Activated CD8-positive, alpha-beta T cell treated with anti-CD3 and anti-CD28 coated beads, Interleukin-2, amount 10 ng/mL, durations not matched to agents 7 days and 5 days (primary cell): ENCODE measurements at regions not wholly inside any gene's neighbourhood (a gene's known extent, or its start where the extent isn't known, plus 50 kb on each side); places are given as distances from the start of the nearest gene placed in this dataset.
"Not testable (repeated sequence)": the region's sequence is repeated elsewhere in the genome, so short reads cannot be mapped to it uniquely, and the experiment has no call there.

Experiments
- ATAC-seq: fragments of 150-1000 bp; cut with Tn5 transposase; one replicate; pipeline ENCODE4 v1.10.0; 2021; ENCODE audit warnings: moderate library complexity
- CTCF ChIA-PET: fragments of 350-600 bp; sonication (Branson Sonifier 250); formaldehyde crosslinking; loops from one replicate; lab custom pipeline; 2021; ENCODE audit warnings: antibody characterized with exemption; lab: Charles Lee
- POLR2A ChIA-PET: fragments of 350-600 bp; sonication (Branson Sonifier 250); formaldehyde crosslinking; loops from one replicate; lab custom pipeline; 2021; ENCODE audit warnings: antibody characterized with exemption; lab: Charles Lee
- DNase-seq: peaks from one replicate; pipeline ENCODE4 v3.0.0-alpha.2; 2020
- H3K27ac Mint-ChIP-seq: one replicate; pipeline ENCODE4 v1.8.0; 2021; ENCODE audit warnings: mild to moderate bottlenecking, mixed read lengths
- H3K27me3 Mint-ChIP-seq: one replicate; pipeline ENCODE4 v1.8.0; 2021; ENCODE audit warnings: low read depth, mixed read lengths
- H3K36me3 Mint-ChIP-seq: one replicate; pipeline ENCODE4 v1.8.0; 2021; ENCODE audit warnings: low read depth, mixed read lengths
- H3K4me1 Mint-ChIP-seq: one replicate; pipeline ENCODE4 v1.8.0; 2021; ENCODE audit warnings: low read depth, mixed read lengths
- H3K4me3 Mint-ChIP-seq: one replicate; pipeline ENCODE4 v1.8.0; 2021; ENCODE audit warnings: mild to moderate bottlenecking, mixed read lengths
- H3K9me3 Mint-ChIP-seq: one replicate; pipeline ENCODE4 v1.8.0; 2022; ENCODE audit warnings: mixed read lengths; ENCODE audit not compliant: insufficient read depth

DNA sequence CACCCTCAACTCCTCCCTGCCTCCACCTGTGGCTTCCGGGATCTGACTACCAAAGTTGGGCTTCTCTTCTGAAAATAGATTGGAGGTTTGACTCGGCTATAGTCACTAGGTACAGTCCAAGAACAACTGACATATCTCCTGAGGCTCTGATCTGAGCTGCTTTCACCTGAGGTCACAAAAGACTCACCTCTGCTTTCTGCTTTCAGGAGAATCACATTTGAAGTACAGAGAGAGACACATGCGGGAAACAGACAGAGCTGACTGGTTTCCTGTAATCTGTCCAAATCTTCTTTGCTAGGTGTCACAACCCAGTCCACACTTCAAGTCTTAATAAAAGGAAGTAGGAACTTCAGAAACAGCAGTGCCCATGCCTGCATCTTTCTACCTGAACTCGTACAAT is 245.4 kb upstream of the CHRM3 start:
- DNase-seq (no peak), ATAC-seq (no peak)
- no peaks in the 10 kb centered on the region for H3K4me1 Mint-ChIP-seq
- H3K36me3 Mint-ChIP-seq, result no peaks in the 10 kb centered on the region
- POLR2A ChIA-PET, result no interaction called here
- H3K27ac Mint-ChIP-seq, result no peak overlapping the region
- H3K9me3 Mint-ChIP-seq, result peaks cover 5% of the 10 kb centered on the region
- H3K27me3 Mint-ChIP-seq, result no peaks in the 10 kb centered on the region
- CTCF ChIA-PET, result no interaction called here
- H3K4me3 Mint-ChIP-seq, result no peak overlapping the region

DNA sequence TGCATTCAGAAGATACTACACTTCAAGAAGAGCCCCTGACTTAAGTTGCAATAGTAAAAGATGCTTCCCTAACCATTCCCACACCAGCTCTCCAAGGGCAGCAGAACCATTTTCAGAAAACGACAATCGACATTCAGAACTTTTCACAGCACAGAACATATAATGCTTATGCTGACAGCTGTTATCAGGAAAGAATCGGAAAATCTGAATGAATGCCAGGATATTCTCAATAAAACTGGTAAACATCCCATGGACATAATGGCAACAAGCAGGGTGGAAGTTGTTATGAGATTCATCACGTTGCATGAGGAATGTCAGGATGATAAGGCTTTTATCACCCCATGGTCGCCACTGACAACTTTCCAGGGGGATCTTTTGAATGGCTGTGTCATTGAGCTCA is 246.6 kb upstream of the CHRM3 start:
- no peak for ATAC-seq
- Mint-ChIP-seq H3K36me3 (no peaks in the 10 kb centered on the region), H3K4me1 (no peaks in the 10 kb centered on the region), H3K4me3 (no peak overlapping the region), H3K27me3 (no peaks in the 10 kb centered on the region), H3K9me3 (peaks cover 5% of the 10 kb centered on the region), H3K27ac (no peak overlapping the region)
- ChIA-PET POLR2A (no interaction called here), CTCF (no interaction called here)
- no peak for DNase-seq

DNA sequence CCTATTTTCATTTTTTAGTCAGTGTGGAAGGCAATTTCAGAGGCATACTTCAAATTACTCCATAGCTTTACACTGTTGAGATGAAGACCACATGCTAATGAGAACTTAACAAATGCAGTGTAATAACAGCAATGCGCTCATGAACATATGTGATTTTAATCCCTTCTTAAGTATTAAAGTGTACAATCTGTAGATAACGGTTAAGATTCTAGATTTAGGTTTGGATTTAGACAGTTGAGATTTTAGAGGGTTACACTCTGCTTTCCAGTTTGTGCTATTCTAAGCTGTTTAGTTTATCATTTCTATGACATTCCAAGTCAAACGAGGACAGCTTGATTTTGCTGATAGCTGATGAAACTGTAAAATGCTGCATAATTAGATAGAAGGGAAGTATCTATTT is 257.8 kb upstream of the CHRM3 start:
- no peaks in the 10 kb centered on the region for H3K27me3 Mint-ChIP-seq

DNA sequence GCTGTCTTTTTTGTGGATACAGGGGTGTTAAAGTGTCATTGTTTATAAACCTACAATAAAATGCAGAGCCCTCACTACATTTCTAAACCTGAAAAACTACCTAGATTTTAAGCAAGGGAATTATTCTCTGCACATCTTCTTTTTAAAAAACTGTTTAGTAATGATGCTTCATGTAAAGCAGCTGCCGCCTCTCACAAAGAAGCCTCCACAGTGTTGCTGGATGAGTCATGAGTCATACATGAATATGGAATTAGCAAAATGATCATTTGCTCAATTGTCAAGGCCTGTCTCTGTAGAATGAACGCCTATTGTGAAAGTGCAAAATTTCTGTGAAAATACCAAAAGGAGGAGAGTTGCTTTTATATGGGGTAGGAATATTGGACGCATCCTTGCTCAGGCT is 259.5 kb upstream of the CHRM3 start:
- ChIA-PET POLR2A (no interaction called here), CTCF (no interaction called here)
- ATAC-seq (no peak), DNase-seq (no peak)
- Mint-ChIP-seq H3K9me3 (no peaks in the 10 kb centered on the region), H3K4me1 (no peaks in the 10 kb centered on the region), H3K4me3 (no peak overlapping the region), H3K36me3 (no peaks in the 10 kb centered on the region), H3K27me3 (no peaks in the 10 kb centered on the region), H3K27ac (no peak overlapping the region)

More for the DNA sequence above, 257.8 kb upstream of the CHRM3 start:
- no peak overlapping the region for H3K4me3 Mint-ChIP-seq
- DNase-seq (no peak), ATAC-seq (no peak)
- no peaks in the 10 kb centered on the region for H3K4me1 Mint-ChIP-seq
- ChIA-PET CTCF (no interaction called here), POLR2A (no interaction called here)
- H3K9me3 Mint-ChIP-seq, result no peaks in the 10 kb centered on the region
- H3K36me3 Mint-ChIP-seq, result no peaks in the 10 kb centered on the region
- H3K27ac Mint-ChIP-seq, result no peak overlapping the region

DNA sequence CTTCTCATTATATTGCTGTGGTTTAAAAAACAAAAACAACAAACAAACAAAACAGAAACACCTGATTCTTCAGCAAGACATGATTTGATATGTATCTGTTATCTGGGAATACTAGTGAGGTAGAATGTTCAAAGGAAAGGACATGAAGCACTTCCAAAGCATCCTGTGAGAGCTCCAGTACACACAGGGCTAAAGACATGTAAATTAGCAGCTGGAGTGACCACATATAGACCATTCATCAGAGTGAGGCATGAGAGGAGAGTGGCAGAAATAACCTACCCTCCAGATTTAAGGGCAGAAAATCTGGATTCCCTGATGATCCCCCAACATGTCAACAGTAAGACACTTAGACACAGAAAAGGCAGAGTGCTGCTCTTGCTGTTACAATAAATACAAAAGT is 260.5 kb upstream of the CHRM3 start:
- ATAC-seq (no peak), DNase-seq (no peak)
- no peaks in the 10 kb centered on the region for H3K9me3 Mint-ChIP-seq
- H3K27me3 Mint-ChIP-seq, result no peaks in the 10 kb centered on the region
- POLR2A ChIA-PET, result no interaction called here
- no peak overlapping the region for H3K27ac Mint-ChIP-seq
- H3K4me1 Mint-ChIP-seq, result no peaks in the 10 kb centered on the region
- no peak overlapping the region for H3K4me3 Mint-ChIP-seq
- H3K36me3 Mint-ChIP-seq, result no peaks in the 10 kb centered on the region
- CTCF ChIA-PET, result interaction anchor here (0.7 kb wide), 1 partner anchor 136 kb away, joined by 3 read pairs; no protein-coding TSS in a partner anchor

DNA sequence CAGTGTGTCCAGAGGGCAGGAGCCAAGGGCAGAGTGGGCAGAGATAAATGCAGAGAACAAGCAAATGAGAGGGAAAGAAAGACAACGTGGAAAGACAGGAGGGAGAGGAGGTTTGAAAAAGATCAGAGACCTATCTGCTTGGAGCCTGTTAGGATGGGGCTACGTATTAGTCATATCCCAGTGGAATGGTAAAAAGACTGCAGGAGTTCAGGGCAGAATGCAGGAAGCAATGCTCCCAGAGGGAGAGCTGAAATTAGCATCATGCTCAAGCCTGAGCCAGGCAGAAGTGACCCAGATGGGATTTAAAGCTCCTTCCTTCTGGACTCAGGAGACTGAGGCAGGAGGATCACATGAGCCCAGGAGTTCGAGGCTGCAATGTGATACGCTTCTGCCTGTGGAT is 261.3 kb upstream of the CHRM3 start:
- no peak for DNase-seq
- ChIA-PET CTCF (no interaction called here), POLR2A (no interaction called here)
- no peaks in the 10 kb centered on the region for H3K36me3 Mint-ChIP-seq
- H3K4me1 Mint-ChIP-seq, result no peaks in the 10 kb centered on the region
- ATAC-seq, result no peak
- no peaks in the 10 kb centered on the region for H3K27me3 Mint-ChIP-seq
- no peaks in the 10 kb centered on the region for H3K9me3 Mint-ChIP-seq
- H3K27ac Mint-ChIP-seq, result no peak overlapping the region
- no peak overlapping the region for H3K4me3 Mint-ChIP-seq

DNA sequence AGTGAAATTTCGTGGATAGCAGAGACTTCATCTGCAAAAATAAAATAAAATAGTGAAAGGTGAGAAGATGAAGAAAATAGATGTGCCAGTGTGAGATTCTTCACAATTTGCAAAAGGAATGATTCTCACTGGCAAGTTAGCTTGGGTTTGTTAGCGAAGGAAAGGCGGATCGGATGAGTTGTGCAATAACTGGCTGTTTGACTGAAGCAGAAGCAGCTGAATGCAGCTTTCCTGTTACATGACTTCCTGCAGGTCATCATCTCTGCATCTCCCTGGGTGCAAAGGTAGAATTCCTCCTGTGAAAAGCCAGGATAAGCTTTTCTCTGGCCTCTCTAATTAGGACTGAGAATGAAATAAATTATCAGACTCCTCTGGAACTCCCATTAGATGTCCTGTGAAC is 263.1 kb upstream of the CHRM3 start:
- no peaks in the 10 kb centered on the region for H3K4me1 Mint-ChIP-seq
- POLR2A ChIA-PET, result no interaction called here
- H3K9me3 Mint-ChIP-seq, result peaks cover 5% of the 10 kb centered on the region
- H3K27me3 Mint-ChIP-seq, result no peaks in the 10 kb centered on the region
- CTCF ChIA-PET, result no interaction called here
- DNase-seq, result no peak
- H3K36me3 Mint-ChIP-seq, result no peaks in the 10 kb centered on the region
- H3K27ac Mint-ChIP-seq, result no peak overlapping the region
- ATAC-seq, result no peak
- no peak overlapping the region for H3K4me3 Mint-ChIP-seq

DNA sequence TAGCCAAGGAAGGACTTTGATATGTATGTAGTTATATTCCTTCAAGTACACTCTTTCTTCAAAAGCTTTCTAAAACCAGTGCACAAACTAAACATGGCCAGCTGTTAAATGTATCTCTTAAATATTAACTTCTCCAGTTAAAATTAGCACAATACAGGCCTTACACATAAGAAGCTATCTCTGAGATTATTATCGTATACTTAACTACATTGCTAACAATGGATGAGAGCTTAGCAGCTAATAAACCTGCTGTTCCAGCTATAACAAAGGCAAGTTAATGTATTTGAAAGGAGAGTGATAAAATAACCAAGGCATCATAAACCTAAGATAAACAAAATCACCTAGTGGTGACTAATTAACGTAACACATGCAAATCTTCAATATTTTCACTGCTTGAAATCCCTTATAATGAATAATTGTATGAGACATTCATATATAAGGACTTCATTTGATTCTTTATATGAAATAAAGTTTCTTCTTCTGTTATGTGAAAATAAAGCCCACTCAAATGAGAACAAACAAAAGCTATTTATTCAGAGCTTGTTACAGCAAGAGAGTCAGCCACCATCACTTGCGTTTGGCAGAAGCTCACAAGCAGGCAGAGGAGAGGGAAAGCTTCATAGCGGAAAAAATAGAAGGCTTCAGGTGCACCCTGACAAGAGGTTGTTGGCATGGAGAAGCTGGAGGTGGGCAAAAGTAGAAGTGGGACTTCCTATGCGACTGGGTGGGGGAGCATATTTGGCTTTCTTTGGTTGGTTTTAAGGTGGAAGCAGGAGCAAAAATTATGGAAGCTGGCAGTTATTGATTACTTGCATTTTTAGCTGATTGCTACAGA is 274.1 kb upstream of the CHRM3 start:
- CTCF ChIA-PET, result no interaction called here
- Mint-ChIP-seq H3K4me3 (no peak overlapping the region), H3K36me3 (no peaks in the 10 kb centered on the region), H3K27ac (no peak overlapping the region), H3K9me3 (no peaks in the 10 kb centered on the region), H3K4me1 (no peaks in the 10 kb centered on the region), H3K27me3 (no peaks in the 10 kb centered on the region)
- DNase-seq (no peak), ATAC-seq (no peak)
- POLR2A ChIA-PET, result no interaction called here

DNA sequence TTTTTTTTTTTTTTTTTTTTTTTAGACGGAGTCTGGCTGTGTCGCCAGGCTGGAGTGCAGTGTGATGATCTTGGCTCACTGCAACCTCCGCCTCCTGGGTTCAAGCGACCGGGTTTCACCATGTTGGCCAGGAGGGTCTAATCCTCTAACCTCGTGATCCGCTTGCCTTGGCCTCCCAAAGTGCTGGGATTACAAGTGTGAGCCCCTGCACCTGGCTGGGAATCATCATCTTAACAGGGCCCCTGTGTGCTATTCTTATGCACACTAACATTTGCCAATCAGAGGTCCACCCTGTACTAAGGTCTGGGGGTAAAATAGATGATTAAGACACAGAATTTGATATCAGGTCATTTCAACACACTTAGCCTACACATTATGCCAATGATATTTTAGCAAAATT is 278.7 kb upstream of the CHRM3 start:
- H3K27me3 Mint-ChIP-seq, result no peaks in the 10 kb centered on the region
- ATAC-seq (no peak), DNase-seq (no peak)
- ChIA-PET POLR2A (no interaction called here), CTCF (no interaction called here)
- H3K4me1 Mint-ChIP-seq, result no peaks in the 10 kb centered on the region
- H3K9me3 Mint-ChIP-seq, result no peaks in the 10 kb centered on the region
- H3K4me3 Mint-ChIP-seq, result no peak overlapping the region
- H3K27ac Mint-ChIP-seq, result no peak overlapping the region
- H3K36me3 Mint-ChIP-seq, result no peaks in the 10 kb centered on the region

DNA sequence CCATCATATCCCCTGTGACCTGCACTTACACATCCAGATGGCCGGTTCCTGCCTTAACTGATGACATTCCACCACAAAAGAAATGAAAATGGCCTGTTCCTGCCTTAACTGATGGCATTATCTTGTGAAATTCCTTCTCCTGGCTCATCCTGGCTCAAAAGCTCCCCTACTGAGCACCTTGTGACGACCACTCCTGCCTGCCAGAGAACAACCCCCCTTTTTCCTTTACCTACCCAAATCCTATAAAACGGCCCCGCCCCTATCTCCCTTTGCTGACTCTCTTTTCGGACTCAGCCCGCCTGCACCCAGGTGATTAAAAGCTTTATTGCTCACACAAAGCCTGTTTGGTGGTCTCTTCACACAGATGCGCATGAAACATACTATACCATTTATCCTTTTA is 279.7 kb upstream of the CHRM3 start:
- H3K27me3 Mint-ChIP-seq, H3K4me3 Mint-ChIP-seq, H3K9me3 Mint-ChIP-seq, DNase-seq, POLR2A ChIA-PET, H3K27ac Mint-ChIP-seq, H3K4me1 Mint-ChIP-seq, ATAC-seq, H3K36me3 Mint-ChIP-seq, CTCF ChIA-PET: not testable (repeated sequence)

DNA sequence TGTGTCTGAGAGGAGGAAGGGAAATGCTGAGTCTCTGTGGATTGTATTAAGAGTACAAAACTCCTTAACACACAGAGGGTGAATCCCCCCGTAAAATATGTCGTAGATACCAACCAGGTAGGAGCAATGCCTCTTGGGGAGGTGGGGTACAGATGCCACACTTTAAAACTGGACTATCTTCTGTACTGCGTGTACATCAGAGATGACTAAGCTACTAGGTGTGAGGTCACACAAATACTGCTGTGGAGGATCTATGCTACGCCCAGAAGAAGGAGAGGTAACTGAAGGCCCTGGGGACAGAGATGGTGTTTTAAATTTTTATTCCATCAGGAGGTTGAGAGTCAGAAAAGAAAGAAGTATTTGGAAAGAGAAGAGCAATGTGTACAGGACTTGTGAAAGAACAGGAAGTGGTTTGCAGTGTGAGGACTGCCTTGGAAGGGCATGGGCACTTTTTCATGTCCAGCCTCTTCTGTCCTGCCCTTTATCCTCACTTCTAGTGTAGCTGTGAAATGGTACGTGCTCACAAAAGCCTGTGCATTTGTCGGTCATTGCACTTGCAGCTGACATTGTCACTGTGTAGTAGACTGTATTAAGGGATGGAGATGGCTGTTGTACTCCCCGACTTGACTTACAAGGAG is 287.8 kb upstream of the CHRM3 start:
- H3K9me3 Mint-ChIP-seq, result no peaks in the 10 kb centered on the region
- no peaks in the 10 kb centered on the region for H3K4me1 Mint-ChIP-seq
- no peak overlapping the region for H3K27ac Mint-ChIP-seq
- no peak overlapping the region for H3K4me3 Mint-ChIP-seq
- no peaks in the 10 kb centered on the region for H3K27me3 Mint-ChIP-seq
- no peaks in the 10 kb centered on the region for H3K36me3 Mint-ChIP-seq
- POLR2A ChIA-PET, result no interaction called here
- DNase-seq (no peak), ATAC-seq (no peak)
- CTCF ChIA-PET, result no interaction called here

DNA sequence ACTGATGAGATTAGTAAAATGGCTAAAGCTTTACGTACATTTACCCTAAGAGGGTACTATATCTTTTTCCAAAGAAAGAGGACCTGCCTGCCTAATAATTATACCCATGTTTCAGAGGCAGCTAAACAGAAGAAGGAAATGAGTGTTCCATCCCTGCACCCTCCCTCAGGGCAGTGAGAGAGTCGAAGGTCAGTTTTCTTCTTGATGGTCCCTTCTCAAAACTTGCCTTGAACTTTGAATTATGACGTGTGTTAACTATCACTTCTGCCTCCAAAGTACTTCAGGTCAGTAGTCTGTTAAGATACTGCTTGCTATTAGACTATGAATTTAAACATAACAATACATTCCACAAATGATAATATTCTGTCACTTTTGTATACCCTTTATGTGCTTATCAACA is 294.8 kb upstream of the CHRM3 start:
- DNase-seq (no peak), ATAC-seq (no peak)
- Mint-ChIP-seq H3K9me3 (no peaks in the 10 kb centered on the region), H3K4me3 (no peak overlapping the region), H3K4me1 (no peaks in the 10 kb centered on the region), H3K36me3 (no peaks in the 10 kb centered on the region), H3K27ac (no peak overlapping the region), H3K27me3 (no peaks in the 10 kb centered on the region)
- ChIA-PET CTCF (no interaction called here), POLR2A (no interaction called here)
